ENCODE measurements at regions not wholly inside any gene's neighbourhood (a gene's known extent, or its start where the extent isn't known, plus 50 kb on each side); places are given as distances from the start of the nearest gene placed in this dataset.
"Not testable (repeated sequence)": the region's sequence is repeated elsewhere in the genome, so short reads cannot be mapped to it uniquely, and the experiment has no call there.

DNA sequence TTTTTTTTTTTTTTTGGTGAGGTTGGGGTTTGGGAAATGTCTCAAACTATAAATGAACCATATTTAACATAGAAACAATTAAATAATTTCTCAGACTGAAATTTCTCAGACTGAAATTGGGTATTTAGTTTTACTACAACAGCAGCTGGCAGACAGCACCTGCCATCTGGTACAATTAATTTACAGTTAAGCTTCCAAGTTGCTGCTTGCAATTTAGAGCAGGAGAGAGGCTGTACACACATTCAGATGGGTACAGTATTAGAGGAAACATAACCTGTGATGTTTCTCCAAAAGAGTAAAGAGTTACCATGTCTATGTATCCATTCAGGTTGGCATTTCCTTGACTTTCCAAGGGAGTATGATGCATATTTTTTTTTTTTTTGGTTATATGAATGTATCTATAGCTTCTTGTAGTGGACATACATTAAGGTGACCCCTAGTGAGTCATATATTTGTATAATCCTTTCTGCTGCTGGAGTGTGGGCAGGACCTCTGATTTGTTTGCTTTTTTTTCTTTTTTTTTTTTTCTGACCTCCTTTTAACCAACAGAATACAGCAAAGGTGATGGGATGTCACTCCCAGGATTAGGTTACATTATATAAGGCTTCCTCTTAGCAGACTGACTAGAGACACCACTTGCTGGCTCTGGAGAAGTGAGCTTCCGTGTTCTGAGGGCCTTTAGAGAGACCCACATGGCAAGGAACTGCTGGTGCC lies 201.7 kb downstream of the PTH2R start:
- no peak for DNase-seq (ENCODE audit: low read depth)

DNA sequence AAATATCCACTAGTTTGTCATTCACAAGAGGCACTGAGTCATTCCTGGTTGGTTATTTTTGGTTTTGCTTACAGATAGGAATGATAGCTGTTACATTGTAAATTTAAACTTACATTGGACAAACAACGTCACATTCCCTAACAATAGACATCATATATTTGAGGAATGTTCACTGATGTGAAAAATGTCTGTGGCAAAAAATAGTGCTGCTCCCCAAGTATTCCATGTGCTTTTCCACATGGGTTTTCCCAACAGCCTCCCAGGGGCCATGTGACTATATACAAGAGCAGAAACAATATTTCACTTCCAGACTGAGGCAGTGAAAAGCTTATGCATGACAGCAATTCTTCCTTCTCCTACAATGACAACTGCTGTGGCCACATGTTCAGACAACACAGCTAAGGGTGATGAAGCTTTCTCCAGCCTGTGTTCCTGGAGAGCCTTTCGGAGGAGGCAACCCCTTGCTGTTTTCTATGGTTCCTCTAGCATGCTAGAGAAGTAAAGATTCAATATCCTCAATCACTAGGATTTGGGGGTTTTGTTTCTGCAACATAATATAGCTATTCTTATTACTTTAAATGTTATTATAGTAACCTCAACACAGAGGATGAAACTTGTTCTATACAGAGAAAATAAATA lies 202.7 kb downstream of the PTH2R start:
- no peak for DNase-seq (ENCODE audit: low read depth)

DNA sequence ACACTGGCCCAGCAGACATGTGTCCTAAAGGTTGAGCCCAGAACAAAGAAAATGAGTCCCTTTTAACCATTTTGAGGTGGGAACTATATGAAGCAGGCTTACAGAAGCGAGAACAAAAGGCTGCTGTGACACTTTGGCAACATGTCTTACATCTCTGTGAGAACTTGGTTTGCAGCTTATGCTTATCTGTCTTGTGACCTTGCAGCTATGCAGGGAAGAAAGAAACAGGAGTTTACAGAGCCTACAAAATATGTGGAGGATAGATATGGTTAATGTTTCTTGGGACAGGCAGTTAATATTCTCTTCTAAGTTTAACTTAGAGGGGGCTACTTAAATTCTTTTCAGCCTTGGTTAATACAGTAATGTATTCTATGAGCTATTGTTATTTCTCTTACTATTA lies 209.1 kb downstream of the PTH2R start:
- not testable (repeated sequence) for DNase-seq (ENCODE audit: low read depth)

DNA sequence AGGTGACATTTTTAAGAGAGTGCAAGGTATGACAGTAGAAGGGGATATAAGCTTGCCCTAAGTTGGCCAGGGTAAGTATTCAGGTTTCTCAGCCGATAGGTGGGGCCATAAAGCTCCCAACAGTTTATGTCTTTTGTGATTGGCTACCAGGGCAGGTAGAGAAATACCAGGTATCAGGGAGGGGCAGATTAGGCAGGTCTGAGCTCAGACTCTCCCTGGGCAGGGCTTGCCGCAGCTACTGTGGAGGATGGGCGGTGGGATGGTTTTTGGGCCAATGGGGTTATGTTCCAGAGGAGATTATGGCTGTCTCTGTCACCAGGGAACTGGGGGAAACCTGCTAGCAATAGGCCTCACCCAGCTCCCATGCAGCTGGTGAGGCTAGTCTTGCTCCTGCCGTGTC lies 211.6 kb downstream of the PTH2R start:
- no peak for DNase-seq (ENCODE audit: low read depth)

DNA sequence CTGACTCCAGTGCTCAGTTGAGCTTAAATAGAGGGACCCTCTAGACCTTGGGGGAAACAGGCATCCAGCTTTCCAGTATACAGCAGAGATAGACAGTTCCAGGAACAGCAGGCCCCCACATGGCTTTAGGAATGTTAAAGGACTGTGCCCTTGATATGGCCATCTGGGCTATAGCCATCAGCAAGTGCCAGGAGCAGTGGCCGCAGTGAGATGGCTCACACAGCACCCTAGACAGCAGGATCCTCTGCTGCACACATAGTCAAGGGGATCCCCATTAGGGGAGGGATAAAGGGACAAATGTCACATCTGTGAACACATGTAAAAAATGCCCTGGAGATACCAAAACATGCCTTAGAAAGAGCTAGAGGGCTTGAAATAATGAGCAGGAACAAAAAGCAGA lies 213.4 kb downstream of the PTH2R start:
- DNase-seq (ENCODE audit: low read depth), result no peak

DNA sequence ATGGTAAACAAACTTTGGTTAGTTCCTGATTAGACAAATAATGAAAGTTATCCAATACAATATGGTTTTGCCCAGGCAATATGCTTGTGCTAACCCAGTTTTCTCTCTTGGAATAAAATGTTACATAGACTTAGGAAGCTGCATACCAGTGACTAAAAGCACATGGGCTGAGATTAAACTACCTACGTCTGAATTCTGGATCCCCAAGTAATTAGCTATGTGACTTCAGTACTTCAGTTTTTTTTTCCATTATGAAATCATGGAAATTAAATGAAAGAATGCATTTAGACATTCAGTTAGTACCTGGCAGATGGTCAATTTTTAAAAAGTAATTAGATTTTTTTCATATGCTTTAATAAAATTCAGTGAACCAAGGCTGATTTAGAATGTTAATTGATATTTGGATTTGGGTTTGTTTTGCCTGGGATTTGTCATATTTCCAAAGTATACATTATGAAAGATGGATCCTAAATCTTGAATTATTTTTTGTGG lies 213.9 kb downstream of the PTH2R start:
- no peak for DNase-seq (ENCODE audit: low read depth)

DNA sequence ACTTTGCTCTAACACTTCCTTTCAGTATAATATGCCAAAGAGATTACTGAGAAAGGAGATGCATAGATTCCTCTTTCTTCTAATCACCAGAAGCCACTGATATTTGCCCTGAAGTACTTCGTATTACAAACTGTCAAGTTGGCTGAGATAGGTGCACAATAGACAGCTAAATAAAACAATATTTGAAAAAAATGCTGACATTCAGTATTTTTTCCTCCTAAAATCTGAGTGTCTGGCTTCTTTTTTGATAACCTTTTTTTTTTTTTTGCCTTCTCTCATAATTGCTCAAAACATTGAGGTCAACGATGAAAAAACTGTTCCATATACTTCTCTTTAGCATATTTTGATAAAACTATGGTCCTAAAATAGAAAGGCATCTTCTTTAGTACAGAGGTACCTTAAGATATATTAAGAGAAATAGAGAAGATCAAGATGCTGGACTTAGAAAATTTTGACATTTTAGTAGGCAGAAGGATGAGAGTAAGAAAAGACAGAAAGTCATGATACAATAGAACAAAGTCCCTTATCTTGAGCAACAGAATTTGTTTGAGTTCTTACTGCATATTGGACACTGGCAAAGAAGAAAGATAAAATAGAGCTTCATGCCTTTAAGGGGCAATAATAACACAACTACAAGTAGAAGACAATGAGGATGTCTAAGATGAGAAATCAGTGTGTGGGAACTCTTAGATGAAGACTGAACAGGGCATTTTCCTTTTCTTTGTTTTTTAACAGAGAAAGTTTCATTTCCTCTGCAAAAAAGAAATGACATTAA lies 220.7 kb downstream of the PTH2R start:
- no peak for DNase-seq (ENCODE audit: low read depth)

DNA sequence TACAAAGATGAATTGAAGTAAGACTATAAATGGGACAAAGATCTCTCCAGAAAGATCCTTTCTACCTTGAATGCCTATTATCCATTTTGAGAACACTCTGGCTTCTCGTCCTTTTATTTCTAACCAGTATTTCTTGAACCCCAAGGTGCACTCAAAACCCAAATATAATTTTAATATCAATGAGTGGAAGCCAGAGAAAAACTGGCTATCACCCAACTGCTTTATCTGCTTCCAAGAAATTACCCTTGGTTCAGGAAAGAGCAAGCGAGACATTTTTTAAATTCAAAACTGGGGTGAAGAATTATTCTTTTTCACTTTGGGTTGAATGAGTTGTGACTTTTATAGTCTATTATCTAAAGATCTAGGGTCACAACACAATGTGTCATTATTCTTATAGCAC lies 221.3 kb downstream of the PTH2R start:
- no peak for DNase-seq (ENCODE audit: low read depth)

DNA sequence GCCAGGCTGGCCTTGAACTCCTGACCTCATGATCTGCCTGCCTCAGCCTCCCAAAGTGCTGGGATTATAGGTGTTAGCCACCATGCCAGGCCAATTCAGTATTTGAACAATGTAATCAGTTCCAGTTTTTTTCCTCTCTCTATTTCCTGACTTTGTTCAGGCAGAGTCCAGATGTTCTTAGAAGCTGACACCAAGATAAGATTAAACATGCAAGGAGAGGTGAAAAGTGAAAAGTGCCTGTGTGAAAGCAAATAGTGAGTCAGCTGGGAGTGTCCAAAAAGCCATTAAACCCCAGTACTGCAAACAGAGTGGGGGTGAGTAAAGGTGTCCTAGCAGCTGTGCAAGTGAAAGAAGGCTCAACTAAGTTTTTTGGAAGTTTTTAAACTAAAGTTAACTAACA lies 231.5 kb downstream of the PTH2R start:
- no peak for DNase-seq (ENCODE audit: low read depth)

DNA sequence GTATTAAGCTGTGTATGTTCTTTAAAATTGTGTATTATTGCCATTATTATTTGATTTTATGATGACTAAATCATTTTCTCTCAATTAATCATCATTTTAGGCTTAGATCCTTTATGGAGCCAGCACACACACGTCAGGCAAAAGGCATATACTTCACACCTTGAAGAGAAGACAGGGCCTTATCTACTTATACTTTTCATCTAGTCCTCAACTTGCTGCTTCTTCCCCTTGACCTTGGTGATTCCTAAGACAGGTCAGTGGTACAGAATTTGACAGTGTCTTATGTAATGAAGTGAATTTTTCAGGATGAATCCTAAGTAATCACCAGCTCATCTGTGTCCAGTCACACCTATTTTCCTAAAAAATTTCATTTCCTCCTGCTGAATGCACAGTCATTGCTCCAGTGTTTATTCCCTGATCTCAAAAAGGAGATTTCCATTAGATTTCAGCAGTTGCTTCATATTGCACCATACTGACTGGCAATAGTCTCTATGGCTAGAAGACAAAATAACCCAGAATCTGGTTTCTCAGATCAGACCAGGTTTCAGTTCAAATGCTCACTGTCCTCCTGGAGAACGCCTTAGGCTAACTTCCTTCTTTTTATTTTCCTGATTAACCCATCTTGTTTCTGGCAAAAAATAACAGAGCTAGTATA lies 235.7 kb downstream of the PTH2R start:
- DNase-seq (ENCODE audit: low read depth), result no peak

DNA sequence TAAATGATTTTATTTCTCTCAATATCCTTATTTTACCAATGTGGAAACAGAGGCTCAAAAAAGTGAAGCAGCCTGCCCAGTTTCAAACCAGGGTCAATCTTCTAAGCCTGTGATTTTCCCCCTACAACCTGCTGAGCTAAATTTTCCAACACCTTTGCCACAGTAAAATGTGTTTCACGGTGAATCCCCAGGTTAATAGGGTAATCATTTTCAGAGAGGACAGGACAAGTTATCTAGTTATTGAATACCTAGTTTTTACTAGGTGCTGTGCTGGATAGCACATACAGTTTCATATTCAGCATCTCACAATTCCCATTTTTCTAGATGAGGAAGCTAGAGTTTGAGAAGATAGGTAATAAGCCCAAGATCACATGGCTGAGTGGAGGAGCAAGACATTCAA lies 236.6 kb downstream of the PTH2R start:
- no peak for DNase-seq (ENCODE audit: low read depth)

DNA sequence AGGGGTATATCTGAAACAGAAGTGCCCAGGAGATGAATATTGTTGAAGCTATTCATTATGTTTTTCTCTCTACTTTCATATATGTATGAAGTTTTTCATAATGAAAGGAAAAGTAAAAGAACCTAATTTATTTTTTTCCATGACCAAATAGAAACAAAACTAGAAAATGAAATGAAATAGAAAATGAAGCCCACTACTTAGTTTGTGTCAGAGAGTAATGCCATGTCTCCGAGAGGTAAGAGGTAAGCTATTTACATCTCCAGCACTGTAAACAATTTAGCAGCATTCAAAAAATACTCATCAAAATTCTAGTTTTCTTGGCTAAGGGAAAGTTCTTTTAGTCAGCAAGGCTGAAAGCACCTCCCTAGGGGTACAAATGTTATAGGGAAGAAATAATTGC lies 238.6 kb downstream of the PTH2R start:
- no peak for DNase-seq (ENCODE audit: low read depth)

DNA sequence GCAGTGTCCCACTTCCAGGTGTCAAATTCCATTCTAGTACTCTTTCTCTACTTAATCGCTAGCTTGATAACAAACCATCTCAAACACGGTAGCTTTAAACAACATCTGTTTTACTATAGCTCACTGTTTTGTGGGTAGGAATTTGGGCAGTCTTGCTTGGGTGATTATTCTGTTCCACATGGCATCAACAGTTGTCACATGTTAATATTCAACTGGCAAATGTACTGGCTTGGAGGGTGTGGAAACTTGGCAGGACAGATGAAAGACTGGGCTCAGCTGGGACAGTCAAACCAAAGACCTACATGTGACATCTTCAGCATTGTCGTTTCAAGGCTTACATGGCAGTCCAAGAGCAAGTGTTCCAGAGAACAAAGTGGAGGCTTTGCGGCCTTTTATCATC lies 241.8 kb downstream of the PTH2R start:
- DNase-seq (ENCODE audit: low read depth), result no peak

DNA sequence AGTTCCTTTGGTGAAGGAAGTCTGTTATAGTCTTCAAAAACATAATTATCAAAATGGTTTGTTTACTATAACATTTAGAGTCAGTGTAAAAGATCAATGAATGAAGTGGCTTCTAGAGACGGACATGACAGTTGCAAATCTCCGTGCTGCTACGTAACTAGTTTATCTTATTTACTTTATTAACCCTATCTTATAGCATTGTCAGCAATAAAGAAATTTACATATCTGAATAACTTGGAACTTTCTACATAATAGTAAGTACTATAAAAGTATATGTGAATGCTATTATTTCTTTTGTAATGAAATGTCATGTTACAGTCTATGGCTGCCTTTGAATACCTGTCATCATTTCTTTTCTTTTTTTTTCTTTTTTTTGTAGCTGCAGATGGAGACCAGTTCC lies 246.8 kb downstream of the PTH2R start:
- no peak for DNase-seq (ENCODE audit: low read depth)

DNA sequence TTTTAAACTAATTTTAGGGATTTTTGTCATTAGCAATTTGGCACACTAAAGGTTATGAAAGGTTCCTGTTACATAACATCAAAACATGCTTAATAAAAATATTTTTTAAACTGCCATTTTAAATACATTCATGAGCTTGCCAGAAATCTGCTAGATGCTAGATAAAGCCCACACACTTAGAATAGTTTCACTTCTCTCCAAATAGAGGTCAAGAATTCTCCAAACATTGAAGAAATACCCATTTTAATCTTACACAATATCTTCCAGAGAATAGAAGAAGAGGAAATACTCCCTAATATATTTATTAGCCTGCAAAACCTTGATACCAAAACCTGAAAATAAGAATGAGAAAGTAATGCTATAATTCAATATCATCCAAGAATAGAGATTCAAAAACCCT lies 247.5 kb downstream of the PTH2R start:
- DNase-seq (ENCODE audit: low read depth), result no peak

DNA sequence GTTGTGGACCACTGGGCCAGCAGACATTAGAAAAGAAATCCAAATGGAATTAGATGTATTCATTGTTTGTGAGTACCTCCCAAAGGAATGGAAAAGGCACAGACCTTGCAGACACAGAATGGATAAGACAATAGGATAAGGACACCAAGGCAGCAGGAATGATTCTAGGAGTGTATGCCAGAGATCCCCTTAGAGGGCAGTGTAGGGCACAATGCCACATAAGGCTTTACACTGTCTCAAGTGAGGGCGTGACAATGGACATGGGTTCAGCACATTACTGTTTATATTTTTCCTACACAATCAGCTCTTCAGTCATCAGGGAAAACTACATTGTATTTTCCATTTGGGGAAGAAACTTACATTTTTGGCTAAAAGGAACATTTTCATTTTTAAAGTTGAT lies 250.9 kb downstream of the PTH2R start:
- DNase-seq (ENCODE audit: low read depth), result no peak

DNA sequence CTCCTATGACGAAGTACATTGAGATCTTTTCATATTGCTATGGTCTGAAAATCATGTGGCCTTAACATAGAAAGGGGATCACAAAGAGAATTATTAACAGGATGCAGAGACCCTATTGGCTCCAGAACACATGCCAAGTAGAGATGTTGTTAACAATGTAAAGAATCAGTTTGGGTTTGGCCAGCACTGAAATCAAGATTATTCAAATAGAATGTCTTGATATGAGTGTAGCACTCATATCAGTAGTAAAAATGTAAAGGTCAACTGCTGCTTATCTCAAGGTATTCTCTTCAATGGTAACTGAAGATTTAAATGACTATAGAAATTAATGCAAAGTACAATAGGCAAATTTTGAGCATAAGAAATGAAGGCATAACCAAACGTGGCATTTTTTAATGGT lies 262.8 kb downstream of the PTH2R start:
- no peak for DNase-seq (ENCODE audit: low read depth)

DNA sequence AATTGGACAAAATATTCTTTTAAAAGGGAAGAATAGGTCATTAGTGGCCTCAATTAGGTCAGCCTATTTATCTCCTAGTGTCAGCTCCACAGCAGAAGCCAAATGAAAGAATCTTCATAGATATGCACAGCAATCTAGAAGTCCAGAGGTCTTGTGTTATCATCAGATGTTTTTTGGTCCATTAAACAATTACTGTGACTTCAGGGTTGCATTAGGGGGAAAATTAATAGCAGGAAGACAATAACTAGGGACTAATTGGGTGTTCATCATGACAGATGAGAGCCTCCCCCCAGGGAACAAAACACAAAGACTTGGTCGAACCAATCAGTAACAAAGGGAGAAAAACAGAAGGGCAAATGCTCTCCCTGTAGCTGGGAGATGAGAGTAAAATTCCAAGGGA lies 264.7 kb downstream of the PTH2R start:
- DNase-seq (ENCODE audit: low read depth), result no peak

DNA sequence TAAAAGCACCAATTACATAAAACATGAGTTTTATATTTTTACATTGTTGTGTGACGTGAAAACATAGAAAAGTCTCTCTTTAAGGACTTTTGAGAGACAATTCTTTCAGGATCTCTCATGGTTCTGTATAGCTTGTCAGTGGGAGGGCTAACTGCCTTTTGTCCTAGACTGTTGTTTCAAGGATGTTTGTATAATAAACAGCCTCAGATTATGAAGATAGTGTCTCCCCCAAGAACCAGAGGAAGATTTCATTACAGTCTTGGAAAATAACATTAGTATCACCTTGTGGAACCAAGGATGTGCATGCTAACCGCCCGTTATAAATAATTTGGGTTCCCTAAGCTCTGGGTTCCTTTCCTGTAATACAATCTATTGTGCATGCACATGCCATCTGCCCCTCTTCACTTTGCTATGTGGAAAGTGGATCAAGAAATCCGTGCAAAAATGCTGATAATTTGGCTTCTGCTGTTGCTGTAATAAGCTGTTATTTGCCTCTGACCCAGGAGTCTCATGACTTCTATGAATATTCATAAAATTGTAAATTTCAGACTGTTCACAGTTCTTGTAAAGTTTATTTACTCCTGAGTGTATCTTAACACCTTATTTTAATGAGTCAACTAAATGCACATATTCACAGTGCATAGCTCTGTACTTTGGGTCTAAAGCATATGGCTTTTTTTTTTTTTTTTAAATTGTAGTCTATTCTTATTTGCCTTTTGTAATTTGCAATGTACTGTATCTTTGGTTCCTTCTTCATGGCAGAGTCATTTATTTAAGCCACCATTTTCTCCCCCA lies 265.5 kb downstream of the PTH2R start:
- no peak for DNase-seq (ENCODE audit: low read depth)

DNA sequence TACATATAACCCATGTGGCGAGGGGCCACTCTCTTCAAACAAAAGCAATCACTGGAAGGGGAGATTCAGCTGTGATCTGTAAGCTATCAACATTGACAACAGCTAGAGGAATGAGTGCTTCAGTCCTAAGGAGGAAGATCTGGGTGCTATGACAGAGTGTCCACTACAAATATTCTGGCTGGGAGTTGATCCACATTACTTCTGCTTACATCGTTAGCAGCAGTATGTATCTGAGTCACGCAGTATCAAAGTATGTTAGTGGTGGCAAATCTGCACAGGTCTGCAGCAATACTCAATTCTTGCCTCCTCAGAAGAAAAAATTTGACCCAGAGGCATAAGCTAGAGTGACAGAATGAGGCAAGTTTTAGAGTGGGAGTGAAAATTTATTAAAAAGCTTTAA lies 267.0 kb downstream of the PTH2R start:
- DNase-seq (ENCODE audit: low read depth), result no peak

DNA sequence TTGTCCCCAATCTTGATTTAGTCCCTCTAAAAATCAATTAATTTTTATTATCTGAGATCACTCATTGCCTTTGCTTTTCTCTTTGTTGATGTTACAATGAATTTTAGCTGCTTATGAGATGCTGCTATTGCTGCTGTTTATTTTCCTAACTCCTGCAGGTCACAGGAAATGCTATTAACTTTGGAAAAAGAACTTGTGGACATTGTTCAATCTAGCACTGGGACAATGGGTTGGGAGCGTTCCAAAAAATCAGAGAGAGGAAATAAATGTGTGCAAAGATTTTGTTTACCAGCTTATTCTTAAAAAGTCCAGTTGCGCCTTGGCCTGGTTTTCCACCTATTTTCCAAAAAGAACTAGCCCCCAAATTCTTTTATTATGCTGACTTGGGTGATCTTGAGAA lies 268.3 kb downstream of the PTH2R start:
- DNase-seq (ENCODE audit: low read depth), result no peak

DNA sequence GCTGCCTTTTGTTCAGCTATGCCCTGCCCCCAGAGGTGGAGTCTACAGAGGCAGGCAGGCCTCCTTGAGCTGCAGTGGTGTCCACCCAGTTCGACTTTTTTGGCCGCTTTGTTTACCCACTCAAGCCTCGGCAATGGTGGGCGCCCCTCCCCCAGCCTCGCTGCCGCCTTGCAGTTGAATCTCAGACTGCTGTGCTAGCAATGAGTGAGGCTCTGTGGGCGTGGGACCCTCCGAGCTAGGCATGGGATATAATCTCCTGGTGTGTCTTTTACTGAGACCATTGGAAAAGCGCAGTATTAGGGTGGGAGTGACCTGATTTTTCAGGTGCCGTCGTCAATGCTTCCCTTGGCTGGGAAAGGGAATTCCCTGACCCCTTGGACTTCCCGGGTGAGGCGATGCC lies 279.3 kb downstream of the PTH2R start:
- not testable (repeated sequence) for DNase-seq (ENCODE audit: low read depth)

Data from fibroblast of the conjunctiva (primary cell).